ENCODE measurements at regions not wholly inside any gene's neighbourhood (a gene's known extent, or its start where the extent isn't known, plus 50 kb on each side); places are given as distances from the start of the nearest gene placed in this dataset.

- no peak for TF ChIP-seq CTCF (conservative IDR thresholded peaks at IDR 0.05)
- H3K27ac ChIP-seq: no peak overlapping the region
These were observed 295.0 kb upstream of the RORA start for GRCh38 chr15:61524086-61524485.

- no peak overlapping the region for H3K27ac ChIP-seq
- no peak for TF ChIP-seq CTCF (conservative IDR thresholded peaks at IDR 0.05)
These were observed 293.3 kb upstream of the RORA start for GRCh38 chr15:61522411-61522810.

GRCh38 chr15:61521953-61522352 lies 292.9 kb upstream of the RORA start:
- no peak for TF ChIP-seq CTCF (conservative IDR thresholded peaks at IDR 0.05)
- H3K27ac ChIP-seq: no peak overlapping the region

GRCh38 chr15:61519296-61519695 lies 290.2 kb upstream of the RORA start:
- no peak overlapping the region for H3K27ac ChIP-seq
- no peak for TF ChIP-seq CTCF (conservative IDR thresholded peaks at IDR 0.05)

- no peak for TF ChIP-seq CTCF (conservative IDR thresholded peaks at IDR 0.05)
- no peak overlapping the region for H3K27ac ChIP-seq
These were observed 289.3 kb upstream of the RORA start for GRCh38 chr15:61518191-61518950.

- no peak overlapping the region for H3K27ac ChIP-seq
- TF ChIP-seq CTCF (conservative IDR thresholded peaks at IDR 0.05): no peak
These were observed 288.7 kb upstream of the RORA start for GRCh38 chr15:61517776-61518175.

GRCh38 chr15:61517335-61517734 lies 288.2 kb upstream of the RORA start:
- TF ChIP-seq CTCF (conservative IDR thresholded peaks at IDR 0.05): no peak
- H3K27ac ChIP-seq: no peak overlapping the region
